C1 segment of cervical spinal cord (tissue), 14 donors: ENCODE measurements at regions not wholly inside any gene's neighbourhood (a gene's known extent, or its start where the extent isn't known, plus 50 kb on each side); places are given as distances from the start of the nearest gene placed in this dataset.
"Not testable (repeated sequence)": the region's sequence is repeated elsewhere in the genome, so short reads cannot be mapped to it uniquely, and the experiment has no call there.

Experiments
- DNase-seq, 14 donors: peaks; one replicate each; lab custom pipeline; 2025; lab: John Stamatoyannopoulos, UW

- DNase-seq: not testable (repeated sequence)
These were observed 289.4 kb downstream of the CNTNAP3B start for GRCh38 chr9:41839786-41840185.

DNA sequence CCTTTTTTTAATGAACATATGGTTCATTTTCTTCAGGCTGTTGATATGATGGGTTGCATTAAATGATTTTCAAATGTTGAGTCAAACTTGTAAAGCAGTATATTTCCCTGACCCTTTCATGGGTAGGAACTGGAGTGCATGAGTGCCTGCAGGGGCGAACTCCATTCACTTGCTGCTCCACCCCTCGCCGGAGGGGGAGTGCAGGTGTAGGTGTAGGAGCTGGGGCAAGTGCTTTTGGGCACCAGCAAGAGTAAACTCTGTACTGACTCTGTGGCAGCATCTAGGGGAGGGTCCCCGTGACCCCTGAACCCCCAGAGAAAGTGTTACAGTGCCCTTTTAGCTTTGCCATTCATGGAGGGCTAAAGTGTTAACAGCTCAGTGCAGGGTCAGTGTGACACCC, 290.3 kb downstream of the CNTNAP3B start:
- DNase-seq: not testable (repeated sequence)

GRCh38 chr9:41838562-41838851, 290.7 kb downstream of the CNTNAP3B start:
- DNase-seq: not testable (repeated sequence)

- not testable (repeated sequence) for DNase-seq
These were observed 291.3 kb downstream of the CNTNAP3B start for GRCh38 chr9:41837684-41838561.

DNA sequence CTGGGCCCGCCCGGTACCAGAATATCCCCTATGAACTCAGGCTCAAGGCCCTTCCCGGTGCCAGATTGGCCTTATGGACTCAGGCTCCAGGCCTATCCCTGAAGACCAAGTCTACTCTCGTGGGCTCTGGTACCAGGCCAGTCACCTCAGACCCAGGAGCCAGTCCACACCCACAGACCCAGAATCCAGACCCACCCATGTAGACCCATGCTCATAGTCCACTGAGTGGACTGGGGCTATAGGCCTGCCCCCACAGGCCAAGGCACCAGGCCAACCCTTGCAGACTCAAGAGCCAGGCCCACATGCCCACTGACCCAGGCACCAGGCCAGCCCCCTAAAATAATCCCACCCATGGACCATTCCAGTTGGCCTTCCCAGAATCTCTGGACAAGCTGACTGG, 296.1 kb downstream of the CNTNAP3B start:
- DNase-seq: not testable (repeated sequence)

GRCh38 chr9:41824723-41825122, 304.5 kb downstream of the CNTNAP3B start:
- not testable (repeated sequence) for DNase-seq

GRCh38 chr9:41802706-41803105, 326.5 kb downstream of the CNTNAP3B start:
- not testable (repeated sequence) for DNase-seq

DNA sequence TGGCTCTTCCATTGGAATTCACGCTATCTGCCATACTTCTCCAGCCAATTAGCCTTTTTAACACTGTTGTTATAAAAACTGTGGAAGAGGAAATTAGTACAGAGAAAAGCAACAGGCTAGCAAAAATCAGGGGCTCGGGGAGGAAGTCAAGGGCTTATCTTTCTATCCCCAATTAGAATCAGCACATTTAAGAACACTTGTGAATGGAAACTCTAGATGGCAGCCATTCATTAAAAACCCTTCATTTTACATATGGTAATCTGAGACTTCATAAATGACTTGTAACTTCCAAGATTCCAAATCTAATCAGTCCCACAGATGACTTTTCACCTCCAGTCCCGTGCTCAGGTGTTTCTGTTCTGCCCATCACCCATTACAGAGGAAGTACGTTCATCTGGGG, 330.5 kb downstream of the CNTNAP3B start:
- not testable (repeated sequence) for DNase-seq

DNA sequence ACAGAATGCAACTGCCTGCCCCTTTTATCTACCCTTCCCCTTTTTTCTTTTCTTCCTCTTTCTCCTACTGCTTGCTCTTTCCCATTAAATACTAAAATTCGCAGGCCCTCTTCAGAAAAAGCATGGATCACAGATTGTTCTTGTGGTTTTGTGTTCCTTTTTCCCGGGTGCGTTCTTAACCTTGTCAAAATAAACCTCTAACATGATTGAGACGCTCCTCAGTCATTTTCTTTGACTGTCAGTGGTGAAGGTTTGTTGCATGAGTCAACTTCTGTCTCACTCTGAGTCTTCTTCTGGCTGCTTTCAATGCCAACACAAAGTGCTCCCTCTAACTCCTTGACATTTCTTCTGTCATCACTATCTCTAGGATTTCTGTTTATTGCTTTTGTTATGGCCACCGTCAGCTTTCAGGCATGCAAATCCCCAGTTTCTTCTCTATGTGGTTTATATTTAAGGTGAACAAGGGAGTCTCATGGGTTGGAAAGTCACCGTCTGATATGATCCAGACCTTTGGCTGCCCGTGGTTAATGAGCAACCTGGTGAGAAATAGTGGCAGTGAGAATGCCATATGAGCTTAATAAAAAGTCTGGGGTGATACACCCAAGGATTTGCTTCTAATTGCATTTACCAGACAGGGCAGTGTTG, 338.4 kb downstream of the CNTNAP3B start:
- not testable (repeated sequence) for DNase-seq

DNA sequence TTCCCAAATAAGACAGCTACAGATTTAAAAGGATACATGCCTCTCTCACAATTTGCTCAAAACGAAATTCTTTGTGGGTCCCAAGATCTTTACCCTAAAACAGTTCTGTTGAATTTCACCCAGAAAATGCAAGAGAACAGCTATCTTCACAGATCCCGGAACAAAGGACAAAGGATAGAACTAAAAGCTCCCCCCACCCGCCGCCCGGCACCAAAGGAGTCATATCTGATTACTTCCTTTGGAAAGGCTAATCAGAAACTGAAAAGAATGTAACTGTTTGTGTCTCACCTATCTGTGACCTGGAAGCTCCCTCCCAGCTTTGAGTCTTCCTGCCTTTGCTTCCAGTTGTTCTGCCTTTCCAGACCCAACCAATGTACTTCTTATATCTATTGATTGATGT, 339.2 kb downstream of the CNTNAP3B start:
- DNase-seq: not testable (repeated sequence)

DNA sequence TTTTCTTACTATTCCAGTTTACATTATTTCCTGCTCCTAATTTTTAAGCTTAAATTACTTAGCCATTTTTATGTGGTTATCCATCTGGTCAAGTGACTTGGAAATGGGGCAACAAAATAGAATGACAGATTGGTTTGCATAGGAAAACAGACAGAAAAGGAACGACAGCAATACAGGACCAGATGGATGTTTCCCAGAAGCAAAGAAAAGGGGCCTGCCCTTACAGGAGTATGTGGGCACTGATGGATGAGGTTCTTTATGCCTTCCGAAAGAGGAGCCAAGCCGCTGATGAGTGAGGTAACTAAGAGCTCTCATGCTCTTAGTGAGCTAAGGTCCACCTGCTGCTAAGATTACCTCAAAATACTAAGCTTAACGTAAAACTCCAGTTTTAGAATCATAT, 339.8 kb downstream of the CNTNAP3B start:
- not testable (repeated sequence) for DNase-seq

GRCh38 chr9:41787951-41788350, 341.3 kb downstream of the CNTNAP3B start:
- DNase-seq: not testable (repeated sequence)

GRCh38 chr9:41787270-41787669, 342.0 kb downstream of the CNTNAP3B start:
- DNase-seq: not testable (repeated sequence)

DNA sequence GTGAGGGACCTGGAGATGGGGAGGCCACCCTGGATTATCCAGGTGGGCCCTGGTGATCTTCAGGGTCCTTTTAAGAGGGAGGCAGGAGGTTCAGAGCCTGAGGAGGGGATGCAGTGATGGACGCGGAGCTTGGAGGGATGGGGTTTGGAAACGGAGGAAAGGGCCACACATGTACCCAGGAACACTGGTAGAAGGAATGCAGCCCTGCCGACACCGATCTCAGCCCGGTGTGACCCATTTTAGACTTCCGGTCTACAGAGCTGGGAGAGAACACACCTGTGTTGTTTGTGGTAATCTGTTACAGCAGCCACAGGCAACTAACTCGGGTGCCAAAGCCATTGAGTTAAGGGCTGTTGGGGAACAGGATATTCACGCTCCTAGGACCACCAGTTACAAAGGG, 345.2 kb downstream of the CNTNAP3B start:
- DNase-seq: not testable (repeated sequence)

- not testable (repeated sequence) for DNase-seq
These were observed 346.0 kb downstream of the CNTNAP3B start for GRCh38 chr9:41783070-41783810.

- DNase-seq: not testable (repeated sequence)
These were observed 347.3 kb downstream of the CNTNAP3B start for GRCh38 chr9:41781899-41782298.

- DNase-seq: not testable (repeated sequence)
These were observed 349.3 kb downstream of the CNTNAP3B start for GRCh38 chr9:41779897-41780406.

DNA sequence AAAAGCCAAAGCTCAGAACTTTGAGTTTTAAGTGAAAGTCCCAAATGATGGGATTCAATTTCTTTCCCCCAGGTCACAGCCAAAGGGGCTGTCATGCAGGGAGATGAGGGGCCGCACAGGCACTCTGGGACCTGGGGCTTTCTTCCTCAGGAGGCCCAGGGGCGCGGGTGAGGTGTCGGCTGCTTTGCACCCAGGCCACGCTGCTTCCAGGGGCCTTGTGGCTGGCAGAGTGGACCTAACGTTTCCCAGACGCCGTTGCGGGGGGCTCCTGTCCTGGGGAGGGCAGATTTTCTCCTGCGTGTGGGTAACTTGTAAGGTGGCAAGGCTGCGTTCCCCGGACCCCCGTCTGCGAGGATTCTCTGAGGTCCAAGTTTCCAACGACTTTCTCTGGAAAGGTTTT, 350.0 kb downstream of the CNTNAP3B start:
- DNase-seq: not testable (repeated sequence)

DNA sequence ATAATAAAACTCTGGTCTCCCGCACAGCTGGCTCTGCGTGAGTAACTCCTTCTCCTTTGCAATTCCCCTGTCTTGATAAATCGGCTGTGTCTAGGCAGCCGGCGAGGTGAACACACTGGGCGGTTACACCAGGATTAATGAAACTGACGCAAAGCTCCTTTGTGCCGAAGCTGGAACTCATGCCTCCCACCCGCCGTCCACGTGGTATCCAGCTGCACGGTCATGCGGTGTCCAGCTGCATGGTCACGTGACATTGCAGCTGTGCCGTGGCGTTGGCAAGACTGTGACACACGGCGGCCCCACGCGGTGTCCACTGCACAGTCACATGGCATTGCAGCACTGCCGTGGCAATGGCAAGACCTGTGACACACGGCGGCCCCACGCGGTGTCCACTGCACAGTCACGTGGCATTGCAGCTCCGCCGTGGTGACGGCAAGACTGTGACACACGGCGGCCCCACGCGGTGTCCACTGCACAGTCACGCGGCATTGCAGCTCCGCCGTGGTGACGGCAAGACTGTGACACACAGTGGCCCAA, 350.6 kb downstream of the CNTNAP3B start:
- DNase-seq: not testable (repeated sequence)

- not testable (repeated sequence) for DNase-seq
These were observed 351.7 kb downstream of the CNTNAP3B start for GRCh38 chr9:41777536-41777935.

- DNase-seq: not testable (repeated sequence)
These were observed 356.7 kb downstream of the CNTNAP3B start for GRCh38 chr9:41772541-41772940.

GRCh38 chr9:41771693-41772092, 357.5 kb downstream of the CNTNAP3B start:
- not testable (repeated sequence) for DNase-seq
